ENCODE measurements at regions not wholly inside any gene's neighbourhood (a gene's known extent, or its start where the extent isn't known, plus 50 kb on each side); places are given as distances from the start of the nearest gene placed in this dataset.
"Not testable (repeated sequence)": the region's sequence is repeated elsewhere in the genome, so short reads cannot be mapped to it uniquely, and the experiment has no call there.

DNA sequence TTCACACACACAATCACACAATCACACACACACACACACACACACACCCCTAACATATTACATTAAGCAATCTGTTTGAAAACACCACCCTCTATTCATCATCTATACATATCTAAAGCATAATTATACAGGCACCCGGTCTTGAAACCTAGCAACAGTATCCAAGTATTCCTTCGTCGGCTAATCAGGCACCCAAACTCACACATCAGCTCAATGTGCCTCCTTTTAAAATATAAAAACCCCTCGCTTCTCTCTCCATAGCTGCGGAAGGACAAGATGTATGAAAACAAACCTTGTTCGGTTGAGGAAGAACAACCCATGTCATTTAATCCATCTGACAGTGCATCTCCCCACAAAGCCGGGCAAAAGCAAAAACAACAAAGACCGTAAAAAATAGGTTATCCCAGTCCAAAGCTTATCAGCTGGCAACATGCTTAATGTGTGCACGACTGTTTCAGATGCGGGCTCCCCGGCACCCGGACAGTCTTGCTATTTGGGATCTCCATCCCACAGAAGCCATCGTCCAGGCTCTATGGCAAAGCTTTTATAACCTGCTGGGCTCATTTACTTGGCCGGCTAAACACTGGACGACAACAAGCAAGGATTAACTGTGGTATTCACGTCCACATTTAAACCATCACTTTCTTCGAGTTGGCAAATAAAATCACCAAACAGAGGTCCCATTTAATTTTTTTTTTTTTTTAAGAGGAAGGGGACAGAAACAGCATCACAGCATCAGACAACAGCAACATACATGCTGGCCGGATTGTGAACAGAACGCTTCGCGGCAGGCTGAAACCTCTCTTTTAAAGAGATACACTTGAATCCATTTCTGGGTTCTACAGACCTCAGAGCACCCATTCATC lies 365.5 kb downstream of the SHANK2 start:
- Mint-ChIP-seq H3K4me1 (no peaks in the 10 kb centered on the region), H3K27me3 (peaks cover 5% of the 10 kb centered on the region in 2 donors)
- no peak for DNase-seq

GRCh38 chr11:70887542-70887827 lies 364.9 kb downstream of the SHANK2 start:
- no peaks in the 10 kb centered on the region for H3K9me3 Mint-ChIP-seq
- ATAC-seq (replicated peaks) (no peak), DNase-seq (no peak)
- H3K27me3 Mint-ChIP-seq, result peaks cover 5% of the 10 kb centered on the region in 2 donors
- no peaks in the 10 kb centered on the region for H3K36me3 Mint-ChIP-seq
- no peaks in the 10 kb centered on the region for H3K4me1 Mint-ChIP-seq
- H3K27ac Mint-ChIP-seq, result no peak overlapping the region
- H3K4me3 Mint-ChIP-seq, result no peak overlapping the region

More for the DNA sequence above, 365.5 kb downstream of the SHANK2 start:
- no peak overlapping the region for H3K4me3 Mint-ChIP-seq
- H3K27ac Mint-ChIP-seq, result no peak overlapping the region
- no peak for ATAC-seq (replicated peaks)
- no peaks in the 10 kb centered on the region for H3K36me3 Mint-ChIP-seq
- H3K9me3 Mint-ChIP-seq, result no peaks in the 10 kb centered on the region

- Mint-ChIP-seq H3K36me3 (no peaks in the 10 kb centered on the region), H3K27me3 (peaks cover 5% of the 10 kb centered on the region in 2 donors), H3K9me3 (no peaks in the 10 kb centered on the region), H3K4me3 (no peak overlapping the region), H3K4me1 (no peaks in the 10 kb centered on the region), H3K27ac (no peak overlapping the region)
- no peak for DNase-seq
- no peak for ATAC-seq (replicated peaks)
Observed at GRCh38 chr11:70888061-70888460, 364.3 kb downstream of the SHANK2 start.

GRCh38 chr11:70889411-70889810 lies 363.0 kb downstream of the SHANK2 start:
- DNase-seq (no peak), ATAC-seq (replicated peaks) (no peak)
- Mint-ChIP-seq H3K4me1 (no peaks in the 10 kb centered on the region), H3K4me3 (no peak overlapping the region), H3K9me3 (no peaks in the 10 kb centered on the region), H3K27ac (no peak overlapping the region), H3K27me3 (peaks cover 5% of the 10 kb centered on the region in 2 donors), H3K36me3 (no peaks in the 10 kb centered on the region)

GRCh38 chr11:70891844-70892380 lies 360.5 kb downstream of the SHANK2 start:
- no peak overlapping the region for H3K27ac Mint-ChIP-seq
- no peaks in the 10 kb centered on the region for H3K4me1 Mint-ChIP-seq

DNA sequence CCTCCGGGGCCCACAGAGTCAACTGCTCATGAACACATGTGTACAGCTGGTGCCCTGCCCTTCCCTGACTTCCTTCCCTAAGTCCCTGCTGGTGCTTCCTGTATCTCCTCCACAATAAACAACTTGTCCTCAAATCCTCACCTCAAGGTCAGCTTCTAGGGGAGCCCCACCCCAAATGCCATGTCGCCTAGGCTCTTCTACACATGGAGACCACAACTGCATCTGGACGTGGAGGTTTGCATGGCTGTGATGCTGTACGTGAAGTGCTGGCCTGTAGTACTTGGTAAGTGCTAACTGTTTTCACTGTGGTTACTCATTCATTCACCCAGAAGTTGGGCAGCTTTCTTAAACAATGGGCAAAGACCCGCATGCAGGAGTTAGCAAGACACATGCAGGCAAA lies 359.5 kb downstream of the SHANK2 start:
- DNase-seq (no peak), ATAC-seq (replicated peaks) (no peak)
- Mint-ChIP-seq H3K4me3 (no peak overlapping the region), H3K27ac (no peak overlapping the region), H3K4me1 (no peaks in the 10 kb centered on the region), H3K36me3 (no peaks in the 10 kb centered on the region), H3K27me3 (no peaks in the 10 kb centered on the region), H3K9me3 (peaks cover 4 to 9% of the 10 kb centered on the region in 2 donors)

More at GRCh38 chr11:70891844-70892380, 360.5 kb downstream of the SHANK2 start:
- DNase-seq, result no peak
- Mint-ChIP-seq H3K9me3 (peaks cover 1 to 4% of the 10 kb centered on the region in 2 donors), H3K4me3 (no peak overlapping the region), H3K36me3 (no peaks in the 10 kb centered on the region), H3K27me3 (no peaks in the 10 kb centered on the region)
- ATAC-seq (replicated peaks), result no peak

- Mint-ChIP-seq H3K4me3 (no peak overlapping the region), H3K36me3 (no peaks in the 10 kb centered on the region), H3K27ac (no peak overlapping the region), H3K27me3 (no peaks in the 10 kb centered on the region), H3K9me3 (peaks cover 13 to 16% of the 10 kb centered on the region in 2 donors), H3K4me1 (no peaks in the 10 kb centered on the region)
- ATAC-seq (replicated peaks), result no peak
- DNase-seq, result no peak
Observed at GRCh38 chr11:70894566-70895365, 357.6 kb downstream of the SHANK2 start.

DNA sequence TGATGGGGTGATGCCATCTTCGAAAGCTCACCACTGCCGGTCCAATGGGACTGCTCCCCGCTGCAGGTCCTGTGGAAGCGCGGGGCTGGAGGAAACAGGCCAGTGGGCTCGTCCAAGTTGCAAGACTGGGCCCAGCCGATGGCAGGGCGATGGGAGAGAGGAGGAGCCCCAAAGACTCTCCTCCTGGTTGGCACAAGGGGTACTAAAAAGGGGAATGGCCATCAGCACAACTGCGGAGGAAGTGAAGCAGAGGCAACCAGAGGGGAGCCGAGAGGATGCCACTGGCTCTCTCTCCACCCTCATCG lies 357.1 kb downstream of the SHANK2 start:
- ATAC-seq (replicated peaks), result no peak
- Mint-ChIP-seq H3K36me3 (no peaks in the 10 kb centered on the region), H3K4me3 (no peak overlapping the region), H3K9me3 (peaks cover 13 to 16% of the 10 kb centered on the region in 2 donors), H3K4me1 (no peaks in the 10 kb centered on the region), H3K27me3 (no peaks in the 10 kb centered on the region), H3K27ac (no peak overlapping the region)
- DNase-seq, result no peak

- Mint-ChIP-seq H3K9me3 (peaks cover 13 to 16% of the 10 kb centered on the region in 2 donors), H3K27me3 (peaks cover 0 to 6% of the 10 kb centered on the region in 2 donors), H3K4me3 (no peak overlapping the region), H3K4me1 (no peaks in the 10 kb centered on the region), H3K27ac (no peak overlapping the region), H3K36me3 (no peaks in the 10 kb centered on the region)
- ATAC-seq (replicated peaks), result no peak
- no peak for DNase-seq
Observed at GRCh38 chr11:70897429-70897828, 354.9 kb downstream of the SHANK2 start.

- H3K36me3 Mint-ChIP-seq, result no peaks in the 10 kb centered on the region
- DNase-seq (no peak), ATAC-seq (replicated peaks) (no peak)
- H3K27ac Mint-ChIP-seq, result no peak overlapping the region
- H3K4me1 Mint-ChIP-seq, result no peaks in the 10 kb centered on the region
- no peak overlapping the region for H3K4me3 Mint-ChIP-seq
- H3K27me3 Mint-ChIP-seq, result peaks cover 0 to 6% of the 10 kb centered on the region in 2 donors
- H3K9me3 Mint-ChIP-seq, result peaks cover 13 to 16% of the 10 kb centered on the region in 2 donors
Observed at GRCh38 chr11:70899616-70900015, 352.8 kb downstream of the SHANK2 start.

GRCh38 chr11:70900540-70900939 lies 351.8 kb downstream of the SHANK2 start:
- H3K36me3 Mint-ChIP-seq, result no peaks in the 10 kb centered on the region
- ATAC-seq (replicated peaks) (no peak), DNase-seq (no peak)
- H3K27ac Mint-ChIP-seq, result no peak overlapping the region
- H3K9me3 Mint-ChIP-seq, result peaks cover 13 to 23% of the 10 kb centered on the region in 2 donors
- no peak overlapping the region for H3K4me3 Mint-ChIP-seq
- H3K4me1 Mint-ChIP-seq, result no peaks in the 10 kb centered on the region
- H3K27me3 Mint-ChIP-seq, result peaks cover 6 to 8% of the 10 kb centered on the region in 2 donors

GRCh38 chr11:70901951-70902521 lies 350.3 kb downstream of the SHANK2 start:
- peaks cover 6 to 8% of the 10 kb centered on the region in 2 donors for H3K27me3 Mint-ChIP-seq
- no peak overlapping the region for H3K4me3 Mint-ChIP-seq
- peaks cover 10 to 18% of the 10 kb centered on the region in 2 donors for H3K9me3 Mint-ChIP-seq
- no peaks in the 10 kb centered on the region for H3K36me3 Mint-ChIP-seq
- DNase-seq (no peak), ATAC-seq (replicated peaks) (peak in 1 of 2 donors; percentile 21)
- H3K4me1 Mint-ChIP-seq, result no peaks in the 10 kb centered on the region
- H3K27ac Mint-ChIP-seq, result no peak overlapping the region

DNA sequence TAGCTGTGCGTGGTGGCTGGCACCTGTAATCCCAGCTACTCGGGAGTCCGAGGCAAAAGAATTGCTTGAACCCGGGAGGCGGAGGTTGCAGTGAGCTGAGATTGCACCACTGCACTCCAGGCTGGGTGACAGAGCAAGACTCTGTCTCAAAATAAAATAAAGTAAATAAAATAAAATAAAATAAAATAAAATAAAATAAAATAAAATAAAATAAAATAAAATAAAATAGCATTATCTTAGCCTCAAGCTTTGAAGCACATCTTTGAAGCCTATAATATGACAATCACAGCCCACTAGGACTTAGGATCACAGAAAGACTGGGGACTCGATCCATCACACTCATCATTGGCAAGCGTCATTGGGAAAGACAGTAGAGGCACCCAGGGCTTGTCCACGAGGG lies 349.1 kb downstream of the SHANK2 start:
- not testable (repeated sequence) for H3K27ac Mint-ChIP-seq; H3K4me1 Mint-ChIP-seq; H3K27me3 Mint-ChIP-seq; H3K4me3 Mint-ChIP-seq; H3K36me3 Mint-ChIP-seq; ATAC-seq (replicated peaks); DNase-seq
- peaks cover 8 to 13% of the 10 kb centered on the region in 2 donors for H3K9me3 Mint-ChIP-seq

DNA sequence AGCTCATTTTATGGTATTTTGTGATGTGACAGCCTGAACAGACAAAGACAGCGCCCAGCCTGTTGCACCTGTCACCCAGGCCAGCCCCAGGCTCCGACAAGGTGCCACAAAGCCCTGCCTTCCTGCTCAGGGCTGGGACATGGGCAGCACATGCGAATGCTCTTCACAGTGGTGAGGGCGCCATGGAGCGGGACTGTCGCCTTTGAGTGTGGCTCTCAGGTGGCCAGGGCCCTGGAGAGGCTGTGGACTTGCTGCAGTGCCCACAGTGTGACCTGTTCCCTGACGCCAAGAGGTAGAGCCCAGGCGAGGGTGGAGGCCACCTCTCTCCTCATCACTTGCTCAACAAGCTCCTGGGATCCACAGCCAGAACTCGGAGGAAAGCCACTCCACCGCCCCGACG lies 346.3 kb downstream of the SHANK2 start:
- Mint-ChIP-seq H3K27ac (no peak overlapping the region), H3K27me3 (peaks cover 19 to 31% of the 10 kb centered on the region in 2 donors), H3K4me1 (no peaks in the 10 kb centered on the region), H3K36me3 (no peaks in the 10 kb centered on the region), H3K4me3 (no peak overlapping the region), H3K9me3 (peaks cover 0 to 7% of the 10 kb centered on the region in 2 donors)
- ATAC-seq (replicated peaks) (no peak), DNase-seq (no peak)

Data from stimulated activated naive B cell treated with anti-CD40 and anti-IgM and Interleukin-4, amounts not matched to agents 10 μg/mL and 1 μg/mL and 100 μg/mL, for 72 hours (primary cell).